HG03103 (cell line): ENCODE measurements at regions not wholly inside any gene's neighbourhood (a gene's known extent, or its start where the extent isn't known, plus 50 kb on each side); places are given as distances from the start of the nearest gene placed in this dataset.
A peak's percentile ranks its signal among the peaks of the same experiment; 100 is the strongest.

Source experiments
- ATAC-seq: cut with Tn5 transposase; IDR thresholded peaks from one replicate; pipeline ENCODE4 v1.9.1; 2021; ENCODE audit warnings: low read depth; ENCODE audit not compliant: unreplicated experiment

DNA sequence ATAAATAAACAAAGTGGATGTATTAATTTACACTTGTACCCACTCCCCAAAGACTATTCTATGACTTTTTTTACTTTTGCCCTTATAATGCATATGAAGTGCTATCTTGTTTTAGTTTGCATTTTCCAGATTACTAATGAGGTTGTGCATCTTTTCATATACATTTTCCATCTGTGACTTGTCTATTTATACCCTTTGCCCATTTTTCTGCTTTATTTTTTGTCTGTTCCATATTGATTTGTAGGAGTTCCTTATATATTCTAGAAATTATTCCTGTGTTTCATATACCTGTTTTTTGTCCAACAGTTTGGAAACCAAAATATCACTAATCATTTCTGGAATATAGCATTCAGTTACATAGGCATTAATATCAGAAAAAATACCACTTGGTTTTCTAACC is 54.0 kb upstream of the SLC30A5 start:
- no peak for ATAC-seq

DNA sequence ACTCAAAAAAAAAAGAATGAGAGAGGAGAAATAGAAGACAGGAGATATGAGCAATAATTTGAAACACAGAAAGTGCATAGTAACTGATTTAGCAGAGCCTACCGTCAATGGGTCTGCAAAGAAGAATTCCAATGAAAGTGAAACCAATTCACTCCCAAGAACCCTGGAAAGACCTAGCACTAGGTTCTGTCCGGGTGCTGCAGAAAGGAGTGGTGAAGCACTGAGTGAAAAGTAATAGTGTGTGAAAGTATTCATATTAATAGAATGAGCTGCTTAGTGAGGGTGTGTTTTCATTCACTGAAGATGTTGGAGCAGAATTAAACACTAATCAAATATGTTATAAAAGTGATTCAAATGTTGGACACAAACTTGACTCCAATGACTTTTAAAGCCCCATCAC is 51.3 kb upstream of the SLC30A5 start:
- peak; percentile 33 for ATAC-seq

- peak; percentile 89 for ATAC-seq
Observed at GRCh38 chr5:69042915-69043654, 50.7 kb upstream of the SLC30A5 start.

- ATAC-seq, result no peak
Observed at GRCh38 chr5:69043655-69043996, 50.2 kb upstream of the SLC30A5 start.
